ENCODE measurements at regions not wholly inside any gene's neighbourhood (a gene's known extent, or its start where the extent isn't known, plus 50 kb on each side); places are given as distances from the start of the nearest gene placed in this dataset.

- TF ChIP-seq CTCF (IDR thresholded peaks at IDR 0.05) (no peak), POLR2A (IDR thresholded peaks at IDR 0.05) (no peak)
Observed at GRCh38 chr2:182477774-182478173, 50.9 kb upstream of the PDE1A start.
